Smooth muscle cell (in vitro differentiated cells): ENCODE measurements at regions not wholly inside any gene's neighbourhood (a gene's known extent, or its start where the extent isn't known, plus 50 kb on each side); places are given as distances from the start of the nearest gene placed in this dataset.

Experiments
- DNase-seq: peaks from one replicate; lab custom pipeline; 2025; ENCODE audit not compliant: unreplicated experiment; lab: John Stamatoyannopoulos, UW
- H2AFZ ChIP-seq: fragments of 200-600 bp; sonication (generic); 2 replicates; pipeline ENCODE4 v1.6.0; 2016; ENCODE audit warnings: antibody characterized with exemption, low read depth, mild to moderate bottlenecking
- H3F3A ChIP-seq: fragments of 200-600 bp; sonication (generic); 2 replicates; pipeline ENCODE4 v1.6.0; 2017; ENCODE audit warnings: antibody characterized with exemption, low read depth
- H3K27ac ChIP-seq: fragments of 200-600 bp; sonication (generic); 2 replicates; pipeline ENCODE4 v1.5.1; 2016; ENCODE audit warnings: low read depth, mild to moderate bottlenecking
- H3K27me3 ChIP-seq: fragments of 200-600 bp; sonication (generic); 2 replicates; pipeline ENCODE4 v1.6.1; 2016; ENCODE audit warnings: low read depth, mild to moderate bottlenecking
- H3K36me3 ChIP-seq: fragments of 200-600 bp; sonication (generic); 2 replicates; pipeline ENCODE4 v1.5.1; 2016; ENCODE audit warnings: low read depth
- H3K4me1 ChIP-seq: fragments of 200-600 bp; sonication (generic); 2 replicates; pipeline ENCODE4 v1.5.1; 2016; ENCODE audit warnings: low read depth
- H3K4me2 ChIP-seq: fragments of 200-600 bp; sonication (generic); 2 replicates; pipeline ENCODE4 v1.6.0; 2016; ENCODE audit warnings: mild to moderate bottlenecking
- H3K4me3 ChIP-seq: fragments of 200-600 bp; sonication (generic); 2 replicates; pipeline ENCODE4 v1.5.1; 2016; ENCODE audit warnings: mild to moderate bottlenecking
- H3K79me2 ChIP-seq: fragments of 200-600 bp; sonication (generic); 2 replicates; pipeline ENCODE4 v1.6.0; 2016; ENCODE audit warnings: low read depth, mild to moderate bottlenecking
- H3K9ac ChIP-seq: fragments of 200-600 bp; sonication (generic); 2 replicates; pipeline ENCODE4 v1.6.0; 2016; ENCODE audit warnings: low read depth
- H3K9me3 ChIP-seq: fragments of 200-600 bp; sonication (generic); replicated peaks from 2 replicates; pipeline ENCODE4 v1.5.1; 2016; ENCODE audit warnings: low read depth
- H4K20me1 ChIP-seq: fragments of 200-600 bp; sonication (generic); 2 replicates; pipeline ENCODE4 v1.6.0; 2016; ENCODE audit warnings: low read depth
- CTCF ChIP-seq: fragments of 200-600 bp; sonication (generic); IDR thresholded peaks from 2 replicates; pipeline ENCODE4 v1.5.1; 2017; ENCODE audit warnings: borderline replicate concordance, mild to moderate bottlenecking, antibody characterized with exemption; ENCODE audit not compliant: insufficient read depth, poor library complexity, severe bottlenecking
- WGBS: methylation state at CpG from one replicate; pipeline ENCODE4 v1.1.7; 2016; ENCODE audit warnings: low lambda C conversion rate; 5-methylcytosine and 5-hydroxymethylcytosine counted together

- H3K9me3 ChIP-seq, result no peaks in the 10 kb centered on the region
- H3K79me2 ChIP-seq, result no peaks in the 10 kb centered on the region
- H2AFZ ChIP-seq, result peak overlapping the region; percentile 5
- TF ChIP-seq CTCF, result no peak
- no peak overlapping the region for H3K4me2 ChIP-seq
- no peak overlapping the region for H3K4me3 ChIP-seq
- no peak overlapping the region for H3K9ac ChIP-seq
- H3K4me1 ChIP-seq, result peaks cover 6% of the 10 kb centered on the region
- no peaks in the 10 kb centered on the region for H3K27me3 ChIP-seq
- DNase-seq, result no peak
- WGBS, result 96% methylated on average over 35 of the region's 49 CpGs
- H3F3A ChIP-seq, result no peaks in the 10 kb centered on the region
- no peaks in the 10 kb centered on the region for H4K20me1 ChIP-seq
- H3K27ac ChIP-seq, result peak overlapping the region; percentile 44
- no peaks in the 10 kb centered on the region for H3K36me3 ChIP-seq
Measured at GRCh38 chr11:128236506-128237498, 350.6 kb downstream of the ETS1 start.

GRCh38 chr11:128235958-128236357 is 351.4 kb downstream of the ETS1 start:
- peak overlapping the region; percentile 20 for H3K9ac ChIP-seq
- no peak for TF ChIP-seq CTCF
- H3F3A ChIP-seq, result no peaks in the 10 kb centered on the region
- H3K79me2 ChIP-seq, result no peaks in the 10 kb centered on the region
- H4K20me1 ChIP-seq, result no peaks in the 10 kb centered on the region
- peak overlapping the region; percentile 5 for H2AFZ ChIP-seq
- DNase-seq, result no peak
- H3K4me2 ChIP-seq, result peak overlapping the region; percentile 12
- no peaks in the 10 kb centered on the region for H3K27me3 ChIP-seq
- peak overlapping the region; percentile 44 for H3K27ac ChIP-seq
- 22% methylated on average over 4 of the region's 4 CpGs for WGBS
- no peaks in the 10 kb centered on the region for H3K36me3 ChIP-seq
- H3K4me3 ChIP-seq, result no peak overlapping the region
- H3K9me3 ChIP-seq, result no peaks in the 10 kb centered on the region
- H3K4me1 ChIP-seq, result peaks cover 6% of the 10 kb centered on the region

GRCh38 chr11:128235426-128235825 is 351.9 kb downstream of the ETS1 start:
- peak overlapping the region; percentile 20 for H3K9ac ChIP-seq
- 69% methylated on average over 3 of the region's 3 CpGs for WGBS
- no peak overlapping the region for H3K4me3 ChIP-seq
- no peaks in the 10 kb centered on the region for H3K36me3 ChIP-seq
- TF ChIP-seq CTCF, result no peak
- peak overlapping the region; percentile 44 for H3K27ac ChIP-seq
- H3K4me1 ChIP-seq, result peaks cover 6% of the 10 kb centered on the region
- no peak for DNase-seq
- H3F3A ChIP-seq, result no peaks in the 10 kb centered on the region
- H3K9me3 ChIP-seq, result no peaks in the 10 kb centered on the region
- H3K27me3 ChIP-seq, result no peaks in the 10 kb centered on the region
- H4K20me1 ChIP-seq, result no peaks in the 10 kb centered on the region
- peak overlapping the region; percentile 5 for H2AFZ ChIP-seq
- peak overlapping the region; percentile 12 for H3K4me2 ChIP-seq
- H3K79me2 ChIP-seq, result no peaks in the 10 kb centered on the region

GRCh38 chr11:128234143-128234542 is 353.2 kb downstream of the ETS1 start:
- peaks cover 6% of the 10 kb centered on the region for H3K4me1 ChIP-seq
- H3K4me2 ChIP-seq, result no peak overlapping the region
- no peaks in the 10 kb centered on the region for H3K9me3 ChIP-seq
- H3K9ac ChIP-seq, result no peak overlapping the region
- TF ChIP-seq CTCF, result no peak
- no peak overlapping the region for H2AFZ ChIP-seq
- no peak overlapping the region for H3K27ac ChIP-seq
- no peaks in the 10 kb centered on the region for H4K20me1 ChIP-seq
- no peaks in the 10 kb centered on the region for H3K27me3 ChIP-seq
- no peak for DNase-seq
- H3K4me3 ChIP-seq, result no peak overlapping the region
- H3K36me3 ChIP-seq, result no peaks in the 10 kb centered on the region
- no peaks in the 10 kb centered on the region for H3F3A ChIP-seq
- WGBS, result 85% methylated on average over 6 of the region's 6 CpGs
- H3K79me2 ChIP-seq, result no peaks in the 10 kb centered on the region
